COLO668 (cell line): ENCODE measurements at regions not wholly inside any gene's neighbourhood (a gene's known extent, or its start where the extent isn't known, plus 50 kb on each side); places are given as distances from the start of the nearest gene placed in this dataset.
"Not testable (repeated sequence)": the region's sequence is repeated elsewhere in the genome, so short reads cannot be mapped to it uniquely, and the experiment has no call there.

Source experiments
- DNase-seq: peaks from one replicate; lab custom pipeline; 2025; ENCODE audit not compliant: unreplicated experiment; lab: John Stamatoyannopoulos, UW

DNA sequence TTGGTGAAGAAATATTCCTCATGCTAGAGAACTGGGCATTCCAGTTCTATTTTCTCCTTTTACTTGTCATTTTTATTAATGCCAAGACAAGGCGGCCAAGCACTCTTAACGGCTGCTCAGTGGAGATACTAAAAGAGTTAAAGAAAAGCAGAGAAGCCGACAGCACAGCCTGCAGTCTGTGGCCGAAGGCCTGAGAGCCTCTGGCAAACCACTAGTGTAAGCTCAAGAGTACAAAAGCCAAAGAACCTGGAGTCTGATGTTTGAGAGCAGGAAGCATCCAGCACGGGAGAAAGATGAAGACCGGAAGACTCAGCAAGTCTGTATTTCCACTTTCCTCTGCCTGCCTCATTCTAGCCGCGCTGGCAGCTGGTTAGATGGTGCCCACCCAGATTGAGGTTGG is 167.1 kb upstream of the FUT9 start:
- DNase-seq: no peak

DNA sequence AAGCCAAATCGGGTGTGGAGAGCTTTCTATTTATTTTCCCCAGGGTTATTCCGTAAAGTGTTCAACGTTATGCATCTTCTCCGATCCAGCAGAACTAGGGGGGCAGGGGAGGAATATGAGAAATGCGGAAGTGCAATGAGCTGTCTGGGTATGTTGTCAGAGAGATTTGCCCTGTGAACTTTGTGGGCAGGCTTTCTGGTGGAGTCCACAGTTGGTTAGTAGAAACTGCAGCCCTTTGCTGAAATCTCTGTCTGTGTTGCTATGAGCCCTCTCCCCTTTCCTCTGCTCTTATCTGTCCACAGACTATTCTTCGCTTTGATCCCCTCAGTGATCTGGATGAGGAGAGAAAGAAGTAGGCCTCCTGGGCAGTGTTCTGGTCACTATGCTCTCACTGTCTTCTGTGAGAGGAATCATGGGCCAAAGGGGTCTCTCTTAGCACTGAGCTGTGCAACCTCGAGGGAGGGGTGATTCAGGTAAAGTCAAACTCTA is 158.9 kb upstream of the FUT9 start:
- DNase-seq: no peak

- no peak for DNase-seq
Observed at GRCh38 chr6:95865857-95866256, 149.9 kb upstream of the FUT9 start.

- DNase-seq: peak; percentile 6
Observed at GRCh38 chr6:95866732-95867131, 149.0 kb upstream of the FUT9 start.

GRCh38 chr6:95867205-95867604 is 148.6 kb upstream of the FUT9 start:
- no peak for DNase-seq

- no peak for DNase-seq
Observed at GRCh38 chr6:95877480-95877879, 138.3 kb upstream of the FUT9 start.

- DNase-seq: no peak
Observed at GRCh38 chr6:95879856-95880255, 135.9 kb upstream of the FUT9 start.

GRCh38 chr6:95882371-95882770 is 133.4 kb upstream of the FUT9 start:
- no peak for DNase-seq

- DNase-seq: not testable (repeated sequence)
Observed at GRCh38 chr6:95888711-95889110, 127.1 kb upstream of the FUT9 start.

- no peak for DNase-seq
Observed at GRCh38 chr6:95905132-95905531, 110.6 kb upstream of the FUT9 start.

DNA sequence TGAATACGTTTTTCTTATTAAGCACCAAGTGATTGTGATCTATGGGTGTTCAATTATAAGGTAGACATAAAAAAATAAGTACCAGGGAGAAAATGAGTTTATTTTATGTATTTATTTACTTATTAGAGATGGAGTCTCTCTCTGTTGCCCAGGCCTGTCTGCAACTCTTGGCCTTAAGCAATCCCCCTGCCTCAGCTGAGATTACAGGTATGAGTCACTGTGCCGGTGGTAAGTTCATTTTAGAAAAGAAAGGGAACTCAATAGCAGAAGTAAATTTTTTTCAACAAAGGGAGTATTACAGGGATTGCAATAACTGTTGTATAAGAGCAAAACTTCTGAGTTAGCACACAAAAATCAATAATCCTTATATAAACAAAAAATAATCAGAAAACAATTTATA is 98.7 kb upstream of the FUT9 start:
- DNase-seq: no peak

- no peak for DNase-seq
Observed at GRCh38 chr6:95923518-95923917, 92.3 kb upstream of the FUT9 start.

DNA sequence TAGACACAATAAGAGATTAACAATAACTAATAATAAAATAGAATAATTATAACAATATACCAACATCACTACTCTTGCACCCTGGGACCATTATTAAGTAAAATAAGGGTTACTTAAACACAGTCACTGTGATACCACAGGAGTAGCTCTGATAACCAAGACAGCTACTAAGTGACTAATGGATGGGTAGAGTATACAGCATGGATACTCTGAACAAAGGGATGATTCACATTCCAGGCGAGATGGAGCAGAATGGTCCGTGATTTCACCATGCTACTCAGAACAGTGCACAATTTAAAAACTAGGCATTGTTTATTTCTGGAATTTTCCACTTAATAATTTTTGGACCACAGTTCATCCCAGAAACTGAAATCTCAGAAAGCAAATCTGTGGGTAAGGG is 80.0 kb upstream of the FUT9 start:
- no peak for DNase-seq

DNA sequence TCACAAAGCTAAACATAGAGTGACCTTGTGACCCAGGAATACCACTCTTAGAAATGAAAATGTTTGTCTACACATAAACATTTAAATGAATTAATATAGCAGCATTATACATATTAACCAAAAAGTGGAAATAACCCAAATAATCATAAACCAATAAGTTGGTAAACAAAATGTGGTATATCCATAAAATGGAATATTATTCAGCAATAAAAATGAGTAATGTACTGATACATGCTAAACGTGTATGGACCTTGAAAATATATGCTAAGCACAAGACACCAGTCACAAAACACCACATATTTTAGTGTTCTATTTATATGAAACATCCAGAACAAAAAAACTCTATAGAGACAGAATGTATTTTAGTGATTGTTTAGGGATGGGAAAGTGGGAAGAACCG is 68.9 kb upstream of the FUT9 start:
- no peak for DNase-seq

- no peak for DNase-seq
Observed at GRCh38 chr6:95948324-95948723, 67.5 kb upstream of the FUT9 start.

GRCh38 chr6:95949985-95950384 is 65.8 kb upstream of the FUT9 start:
- DNase-seq: no peak

DNA sequence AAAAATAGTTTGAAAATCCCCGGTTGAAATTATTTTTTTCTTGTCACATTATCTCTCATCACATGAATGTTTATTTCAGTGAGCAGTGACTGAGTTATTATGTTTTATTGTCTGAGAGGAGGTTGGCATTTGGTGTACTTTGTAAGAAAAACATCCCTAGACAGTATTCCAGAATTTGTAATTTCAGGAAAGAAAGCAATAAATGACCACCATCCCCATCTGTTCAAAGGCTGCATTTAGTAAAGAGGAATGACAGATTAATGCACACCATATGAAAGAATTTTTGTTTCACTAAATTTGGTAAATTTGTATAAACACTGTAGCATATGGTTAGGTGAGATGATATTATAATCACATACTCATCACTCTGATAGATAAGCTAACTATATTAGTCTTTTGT is 57.1 kb upstream of the FUT9 start:
- DNase-seq: no peak

DNA sequence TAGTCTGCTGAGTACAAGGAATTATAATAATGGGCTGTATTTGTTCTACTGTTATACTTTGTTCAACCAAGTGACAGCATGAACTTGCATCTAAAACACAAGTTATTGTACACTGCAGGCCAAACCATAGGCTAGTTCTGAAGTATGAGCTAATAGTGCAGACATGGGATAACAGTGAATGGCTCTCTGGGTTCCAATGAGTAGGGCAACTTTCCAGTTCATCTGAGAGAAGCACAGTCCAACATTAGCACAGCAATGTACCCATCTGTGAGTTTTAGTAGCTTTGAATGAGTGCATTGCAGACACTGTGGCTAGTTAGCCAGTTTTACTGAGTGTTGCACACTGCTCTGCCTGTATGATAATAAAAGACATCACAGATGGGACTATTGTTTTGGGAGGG is 56.5 kb upstream of the FUT9 start:
- DNase-seq: no peak
